ENCODE measurements at regions not wholly inside any gene's neighbourhood (a gene's known extent, or its start where the extent isn't known, plus 50 kb on each side); places are given as distances from the start of the nearest gene placed in this dataset.

DNA sequence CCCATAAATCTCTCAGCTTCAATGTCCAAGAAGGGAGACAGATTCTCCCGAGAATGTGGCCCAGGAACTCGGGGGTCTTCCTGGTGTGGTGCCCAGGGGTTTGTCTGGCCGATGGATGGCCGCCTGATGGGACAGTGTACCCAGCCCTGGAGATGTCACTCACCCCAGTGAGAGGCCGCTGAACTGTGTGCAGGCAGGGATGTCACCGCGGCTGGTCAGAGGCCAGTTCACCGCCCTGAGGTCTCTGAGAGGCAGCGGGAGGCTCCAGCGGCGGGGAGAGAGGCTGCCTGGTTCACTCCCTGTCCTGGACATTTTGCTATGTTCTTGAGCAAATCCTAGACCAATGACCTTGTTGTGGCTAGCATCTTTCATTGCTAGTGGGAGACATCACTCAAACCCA, 1349.5 kb downstream of the BRD1 start:
- no peak for DNase-seq

GRCh38 chr22:48477031-48477721, 1350.5 kb downstream of the BRD1 start:
- no peak for DNase-seq

GRCh38 chr22:48476577-48476976, 1351.1 kb downstream of the BRD1 start:
- DNase-seq: no peak

GRCh38 chr22:48475661-48476345, 1351.9 kb downstream of the BRD1 start:
- DNase-seq: no peak

GRCh38 chr22:48474881-48475280, 1352.8 kb downstream of the BRD1 start:
- no peak for DNase-seq

DNA sequence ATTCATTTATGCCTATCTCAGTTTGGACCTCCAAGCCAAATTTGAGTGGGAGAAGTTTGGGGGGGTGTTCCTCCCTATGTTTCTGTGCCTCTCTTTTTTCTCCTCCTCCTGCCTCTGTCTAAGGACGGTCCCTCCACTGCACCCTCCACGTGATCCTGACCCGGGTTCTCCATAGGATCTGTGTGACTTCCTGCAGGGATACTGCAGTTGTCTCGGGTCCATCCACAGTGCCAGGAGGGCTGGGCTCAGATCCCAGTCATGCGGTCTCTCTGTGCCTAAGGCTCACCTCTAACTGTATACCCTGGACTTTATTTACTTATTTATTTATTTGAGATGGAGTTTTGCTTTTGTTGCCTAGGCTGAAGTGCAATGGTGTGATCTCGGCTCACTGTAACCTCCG, 1354.5 kb downstream of the BRD1 start:
- no peak for DNase-seq

DNA sequence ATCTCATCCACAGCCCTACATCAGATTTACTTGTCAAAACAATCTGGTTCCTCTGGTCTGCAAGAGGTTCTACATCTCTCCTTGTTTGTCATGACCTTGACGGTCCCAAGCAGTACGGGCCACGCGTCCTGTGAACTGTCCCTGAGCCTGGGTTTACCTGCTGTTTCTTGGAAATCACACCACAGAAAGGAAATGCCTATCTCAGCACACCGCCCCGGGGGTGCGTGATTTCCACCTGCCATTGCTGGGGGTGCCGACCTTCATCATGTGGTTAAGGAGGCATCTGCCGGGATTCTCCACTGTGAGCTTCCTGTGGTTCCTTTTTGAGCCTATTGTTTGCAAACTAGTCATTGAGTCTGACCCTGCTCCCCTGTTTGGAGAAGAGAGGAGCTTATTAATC, 1363.4 kb downstream of the BRD1 start:
- no peak for DNase-seq

DNA sequence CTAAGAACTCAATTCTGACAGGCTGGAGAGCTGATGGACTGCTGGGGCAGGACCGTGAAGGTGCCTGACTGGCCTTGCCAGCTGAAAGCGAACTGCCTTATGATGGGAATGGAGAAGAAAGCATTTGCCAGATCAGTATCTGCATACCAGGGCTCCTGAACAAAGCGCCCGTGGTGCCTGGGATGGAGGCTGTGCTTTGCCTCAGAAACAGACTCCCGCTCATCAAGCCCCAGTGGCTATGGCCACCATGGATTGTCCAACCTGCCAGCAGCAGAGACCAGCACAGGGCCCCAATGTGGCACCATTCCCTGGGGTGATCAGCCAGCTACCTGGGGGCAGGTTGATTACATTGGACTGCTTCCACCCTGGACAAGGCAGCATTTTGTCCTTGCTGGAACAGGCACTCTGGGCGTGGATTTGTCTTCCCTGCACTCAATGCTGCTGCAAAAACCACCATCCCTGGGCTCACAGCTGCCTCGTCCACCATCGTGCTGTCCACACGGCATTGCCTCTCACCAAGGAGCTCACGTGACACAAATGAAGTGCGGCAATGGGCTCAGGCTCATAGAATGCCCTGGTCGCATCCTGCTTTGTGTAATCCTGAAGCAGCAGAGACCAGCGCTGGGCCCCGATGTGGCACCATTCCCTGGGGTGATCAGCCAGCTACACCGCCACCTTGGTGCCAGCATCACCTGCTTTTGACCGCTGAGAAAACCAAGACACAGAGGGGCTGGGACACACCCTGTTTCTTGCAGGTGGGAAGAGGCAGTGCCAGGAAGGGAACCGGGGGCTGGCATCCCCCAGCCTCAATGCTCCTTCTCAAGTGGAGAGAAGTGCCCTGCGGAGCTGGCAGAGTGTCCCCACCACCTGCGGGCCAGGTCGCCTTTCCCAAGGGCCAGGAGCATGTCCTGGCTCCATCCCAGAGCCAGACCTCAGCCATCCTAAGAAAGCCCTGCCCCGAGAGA, 1367.5 kb downstream of the BRD1 start:
- DNase-seq: no peak

DNA sequence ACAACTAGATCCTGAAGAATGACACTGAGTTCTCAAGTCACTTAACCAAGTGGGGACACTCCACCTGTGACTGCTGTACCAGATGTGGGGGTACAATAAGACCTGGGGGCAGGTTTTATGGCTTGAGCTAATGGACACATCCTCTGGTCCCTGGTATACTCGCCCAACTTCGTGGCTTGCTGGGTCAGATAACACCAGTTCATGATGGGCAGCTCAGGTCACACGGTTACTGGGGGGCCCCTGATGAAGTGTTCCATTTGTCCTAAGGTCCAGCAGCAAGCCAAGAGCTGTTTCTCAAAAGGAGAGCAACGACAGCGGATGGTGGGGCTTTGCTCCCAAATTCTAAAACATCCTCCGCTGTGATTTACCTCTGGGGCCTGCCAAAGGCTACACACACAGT, 1368.4 kb downstream of the BRD1 start:
- DNase-seq: no peak

DNA sequence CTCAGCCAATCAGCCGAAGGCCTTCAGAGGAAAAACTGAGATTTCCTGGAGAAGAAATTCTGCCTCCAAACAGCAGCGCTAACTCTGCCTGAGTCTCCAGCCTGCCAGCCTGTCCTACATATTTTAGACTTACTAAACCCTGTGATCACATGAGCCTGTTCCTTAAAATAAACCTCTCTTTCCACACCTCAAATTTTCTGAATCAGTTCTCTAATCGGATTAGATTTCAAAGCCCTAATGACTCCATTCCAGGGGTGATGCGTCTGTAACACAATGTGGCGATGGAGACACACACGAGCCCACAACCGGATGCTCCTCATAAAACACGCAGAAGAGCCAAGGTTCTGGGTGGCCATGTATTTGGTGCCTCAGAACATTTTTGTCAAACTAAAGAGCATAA, 1371.2 kb downstream of the BRD1 start:
- DNase-seq: no peak

- no peak for DNase-seq
These were observed 1373.8 kb downstream of the BRD1 start for GRCh38 chr22:48453751-48454485.

GRCh38 chr22:48453171-48453570, 1374.5 kb downstream of the BRD1 start:
- no peak for DNase-seq

DNA sequence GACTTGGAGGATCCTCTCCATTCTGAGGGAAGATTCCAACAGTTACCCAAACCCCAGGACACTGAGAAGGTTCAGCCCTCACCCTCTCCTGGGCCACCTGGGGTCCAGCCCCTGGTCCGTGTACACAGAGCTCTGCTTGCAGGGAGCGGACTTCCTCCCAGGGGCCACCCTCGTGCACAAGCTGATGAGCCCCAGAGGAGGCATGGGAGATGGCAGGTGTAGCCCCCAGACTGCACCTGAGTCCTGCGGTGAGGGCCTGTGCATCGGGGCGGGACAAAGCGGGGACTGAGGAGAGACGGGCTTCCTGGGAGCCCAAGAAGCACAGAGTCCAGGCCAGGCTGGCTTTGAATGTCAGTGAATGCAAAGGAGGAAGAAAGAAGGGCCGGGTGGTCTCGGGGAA, 1374.9 kb downstream of the BRD1 start:
- no peak for DNase-seq

DNA sequence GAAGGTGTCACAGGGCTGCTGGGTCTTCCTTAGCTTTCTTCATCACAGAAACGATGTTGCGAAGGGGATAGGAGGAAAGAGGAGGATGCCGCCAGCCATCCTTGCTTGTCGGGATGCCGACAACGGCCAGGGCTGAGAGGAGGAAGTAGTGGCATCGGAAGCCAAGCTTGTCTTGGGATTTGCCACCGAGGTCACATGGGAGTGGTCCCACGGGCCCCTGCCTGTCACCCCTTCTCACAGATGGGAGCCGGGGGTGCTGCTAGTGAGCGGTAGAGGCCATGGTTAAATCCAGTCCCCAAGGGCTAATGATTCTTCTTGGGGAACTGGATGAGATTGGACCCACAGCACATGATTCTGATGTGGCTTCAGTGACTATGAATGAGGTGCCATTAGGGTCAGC, 1375.8 kb downstream of the BRD1 start:
- no peak for DNase-seq

- DNase-seq: no peak
These were observed 1377.4 kb downstream of the BRD1 start for GRCh38 chr22:48450188-48450825.

GRCh38 chr22:48449466-48450187, 1378.0 kb downstream of the BRD1 start:
- no peak for DNase-seq

DNA sequence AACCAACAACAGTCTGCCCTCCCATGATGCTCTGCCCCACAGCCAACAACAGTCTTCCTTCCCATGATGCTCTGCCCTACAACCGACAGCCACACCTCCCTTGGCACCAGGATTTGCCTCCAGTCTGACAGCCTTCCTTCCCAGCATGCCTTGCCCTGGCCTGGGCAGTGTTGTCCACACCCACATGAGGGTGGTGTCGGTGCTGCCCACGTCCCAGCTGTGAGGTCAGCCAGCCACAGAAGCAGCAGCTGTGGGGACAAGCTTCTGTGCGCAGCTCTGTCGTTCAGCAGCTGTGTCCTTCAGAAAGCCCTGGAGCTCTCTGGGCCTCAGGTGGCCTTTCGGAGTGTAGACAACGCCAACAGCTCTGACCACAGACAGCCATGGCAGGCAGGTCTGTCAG, 1378.9 kb downstream of the BRD1 start:
- no peak for DNase-seq

- DNase-seq: no peak
These were observed 1382.4 kb downstream of the BRD1 start for GRCh38 chr22:48445113-48445827.

DNA sequence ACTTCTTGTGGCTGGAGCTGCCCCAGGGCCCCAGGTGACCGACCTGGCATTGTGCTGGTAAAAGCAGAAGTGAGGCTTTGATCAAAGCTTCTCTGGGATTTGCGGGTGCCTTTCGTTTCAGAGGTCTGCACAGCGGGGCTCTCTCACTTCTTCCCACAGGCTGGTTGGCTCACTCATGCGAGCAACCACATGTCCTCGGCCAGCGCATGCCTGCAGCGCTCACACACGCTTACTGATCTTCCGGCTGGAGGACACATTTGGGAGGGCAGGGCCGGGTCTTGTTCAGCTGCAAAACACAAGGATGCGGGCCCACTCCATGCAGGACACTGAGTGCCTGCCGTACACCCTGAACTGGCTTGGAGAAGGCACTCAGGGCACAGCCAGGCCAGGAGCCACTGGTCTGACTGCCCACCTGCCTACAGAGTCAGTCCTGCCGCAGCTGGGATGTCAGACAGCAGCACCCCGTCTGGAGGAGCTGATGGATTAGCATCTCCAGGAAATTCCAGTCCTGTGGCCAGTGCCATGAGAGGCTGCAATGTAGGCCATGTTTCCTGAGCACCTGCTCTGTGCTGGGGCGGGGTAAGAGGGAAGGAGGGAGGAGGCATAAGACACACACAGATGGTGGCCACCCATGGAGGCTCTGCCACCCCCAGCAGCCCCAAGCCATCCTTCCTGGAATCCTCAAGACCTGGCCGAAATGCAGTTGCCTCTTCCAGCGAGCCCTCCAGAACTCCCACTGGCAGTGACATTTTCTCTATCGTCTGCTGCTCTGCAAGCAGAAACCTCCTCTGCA, 1383.2 kb downstream of the BRD1 start:
- DNase-seq: no peak

GRCh38 chr22:48443680-48444079, 1384.0 kb downstream of the BRD1 start:
- DNase-seq: no peak
